Smooth muscle cell (in vitro differentiated cells): ENCODE measurements at regions not wholly inside any gene's neighbourhood (a gene's known extent, or its start where the extent isn't known, plus 50 kb on each side); places are given as distances from the start of the nearest gene placed in this dataset.

Experiments
- DNase-seq: peaks from one replicate; lab custom pipeline; 2025; ENCODE audit not compliant: unreplicated experiment; lab: John Stamatoyannopoulos, UW
- H2AFZ ChIP-seq: fragments of 200-600 bp; sonication (generic); 2 replicates; pipeline ENCODE4 v1.6.0; 2016; ENCODE audit warnings: antibody characterized with exemption, low read depth, mild to moderate bottlenecking
- H3F3A ChIP-seq: fragments of 200-600 bp; sonication (generic); 2 replicates; pipeline ENCODE4 v1.6.0; 2017; ENCODE audit warnings: antibody characterized with exemption, low read depth
- H3K27ac ChIP-seq: fragments of 200-600 bp; sonication (generic); 2 replicates; pipeline ENCODE4 v1.5.1; 2016; ENCODE audit warnings: low read depth, mild to moderate bottlenecking
- H3K27me3 ChIP-seq: fragments of 200-600 bp; sonication (generic); 2 replicates; pipeline ENCODE4 v1.6.1; 2016; ENCODE audit warnings: low read depth, mild to moderate bottlenecking
- H3K36me3 ChIP-seq: fragments of 200-600 bp; sonication (generic); 2 replicates; pipeline ENCODE4 v1.5.1; 2016; ENCODE audit warnings: low read depth
- H3K4me1 ChIP-seq: fragments of 200-600 bp; sonication (generic); 2 replicates; pipeline ENCODE4 v1.5.1; 2016; ENCODE audit warnings: low read depth
- H3K4me2 ChIP-seq: fragments of 200-600 bp; sonication (generic); 2 replicates; pipeline ENCODE4 v1.6.0; 2016; ENCODE audit warnings: mild to moderate bottlenecking
- H3K4me3 ChIP-seq: fragments of 200-600 bp; sonication (generic); 2 replicates; pipeline ENCODE4 v1.5.1; 2016; ENCODE audit warnings: mild to moderate bottlenecking
- H3K79me2 ChIP-seq: fragments of 200-600 bp; sonication (generic); 2 replicates; pipeline ENCODE4 v1.6.0; 2016; ENCODE audit warnings: low read depth, mild to moderate bottlenecking
- H3K9ac ChIP-seq: fragments of 200-600 bp; sonication (generic); 2 replicates; pipeline ENCODE4 v1.6.0; 2016; ENCODE audit warnings: low read depth
- H3K9me3 ChIP-seq: fragments of 200-600 bp; sonication (generic); replicated peaks from 2 replicates; pipeline ENCODE4 v1.5.1; 2016; ENCODE audit warnings: low read depth
- H4K20me1 ChIP-seq: fragments of 200-600 bp; sonication (generic); 2 replicates; pipeline ENCODE4 v1.6.0; 2016; ENCODE audit warnings: low read depth
- WGBS: methylation state at CpG from one replicate; pipeline ENCODE4 v1.1.7; 2016; ENCODE audit warnings: low lambda C conversion rate; 5-methylcytosine and 5-hydroxymethylcytosine counted together
- TF ChIP-seq, protein P1 (sequence below): fragments of 200-600 bp; sonication (generic); IDR thresholded peaks from 2 replicates; pipeline ENCODE4 v1.5.1; 2017; ENCODE audit warnings: borderline replicate concordance, mild to moderate bottlenecking, antibody characterized with exemption; ENCODE audit not compliant: insufficient read depth, poor library complexity, severe bottlenecking

DNA sequence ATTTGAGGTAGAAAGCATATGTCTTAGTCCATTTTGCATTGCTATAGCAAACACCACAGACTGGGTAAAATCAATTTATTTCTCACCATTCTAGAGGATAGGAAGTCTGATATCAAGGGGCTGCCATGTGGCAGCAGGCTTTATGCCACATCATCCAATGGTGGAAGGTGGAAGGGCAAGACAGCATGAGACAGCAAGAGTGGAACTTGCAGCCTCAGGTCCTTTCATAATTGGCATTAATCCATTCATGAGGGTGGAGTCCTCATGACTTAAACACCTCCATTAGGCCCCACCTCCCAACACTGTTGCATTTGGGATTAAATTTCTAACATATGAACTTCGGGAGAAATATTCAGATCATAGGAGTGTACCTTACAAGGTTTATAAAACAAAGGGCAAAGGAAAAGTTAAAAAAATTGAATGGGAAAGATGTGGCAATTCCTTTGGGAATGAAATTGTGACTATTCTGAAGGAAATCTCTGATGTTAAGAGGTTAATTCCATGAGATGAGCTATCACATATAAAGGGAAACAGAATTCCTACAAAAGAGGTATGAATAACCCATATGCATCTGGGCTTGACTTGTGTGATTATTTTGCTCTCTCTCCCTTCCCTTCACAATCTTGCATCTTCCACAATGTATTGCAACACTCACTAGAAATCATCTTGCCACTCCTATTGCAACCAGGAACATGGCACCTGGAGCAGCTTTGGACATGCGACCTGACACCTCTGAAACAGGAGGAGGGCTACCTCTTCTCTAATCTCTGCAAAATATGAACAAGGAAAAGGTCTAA, 507.8 kb downstream of the EPHA4 start:
- no peaks in the 10 kb centered on the region for H4K20me1 ChIP-seq
- DNase-seq, result no peak
- H3K4me3 ChIP-seq, result no peak overlapping the region
- TF ChIP-seq, protein P1, sequence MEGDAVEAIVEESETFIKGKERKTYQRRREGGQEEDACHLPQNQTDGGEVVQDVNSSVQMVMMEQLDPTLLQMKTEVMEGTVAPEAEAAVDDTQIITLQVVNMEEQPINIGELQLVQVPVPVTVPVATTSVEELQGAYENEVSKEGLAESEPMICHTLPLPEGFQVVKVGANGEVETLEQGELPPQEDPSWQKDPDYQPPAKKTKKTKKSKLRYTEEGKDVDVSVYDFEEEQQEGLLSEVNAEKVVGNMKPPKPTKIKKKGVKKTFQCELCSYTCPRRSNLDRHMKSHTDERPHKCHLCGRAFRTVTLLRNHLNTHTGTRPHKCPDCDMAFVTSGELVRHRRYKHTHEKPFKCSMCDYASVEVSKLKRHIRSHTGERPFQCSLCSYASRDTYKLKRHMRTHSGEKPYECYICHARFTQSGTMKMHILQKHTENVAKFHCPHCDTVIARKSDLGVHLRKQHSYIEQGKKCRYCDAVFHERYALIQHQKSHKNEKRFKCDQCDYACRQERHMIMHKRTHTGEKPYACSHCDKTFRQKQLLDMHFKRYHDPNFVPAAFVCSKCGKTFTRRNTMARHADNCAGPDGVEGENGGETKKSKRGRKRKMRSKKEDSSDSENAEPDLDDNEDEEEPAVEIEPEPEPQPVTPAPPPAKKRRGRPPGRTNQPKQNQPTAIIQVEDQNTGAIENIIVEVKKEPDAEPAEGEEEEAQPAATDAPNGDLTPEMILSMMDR, result no peak
- no peaks in the 10 kb centered on the region for H3F3A ChIP-seq
- WGBS, result 92% methylated on average over 2 of the region's 2 CpGs
- no peak overlapping the region for H3K27ac ChIP-seq
- no peak overlapping the region for H2AFZ ChIP-seq
- no peaks in the 10 kb centered on the region for H3K27me3 ChIP-seq
- H3K36me3 ChIP-seq, result no peaks in the 10 kb centered on the region
- H3K4me1 ChIP-seq, result no peaks in the 10 kb centered on the region
- no peaks in the 10 kb centered on the region for H3K79me2 ChIP-seq
- no peaks in the 10 kb centered on the region for H3K9me3 ChIP-seq
- H3K9ac ChIP-seq, result no peak overlapping the region
- no peak overlapping the region for H3K4me2 ChIP-seq

DNA sequence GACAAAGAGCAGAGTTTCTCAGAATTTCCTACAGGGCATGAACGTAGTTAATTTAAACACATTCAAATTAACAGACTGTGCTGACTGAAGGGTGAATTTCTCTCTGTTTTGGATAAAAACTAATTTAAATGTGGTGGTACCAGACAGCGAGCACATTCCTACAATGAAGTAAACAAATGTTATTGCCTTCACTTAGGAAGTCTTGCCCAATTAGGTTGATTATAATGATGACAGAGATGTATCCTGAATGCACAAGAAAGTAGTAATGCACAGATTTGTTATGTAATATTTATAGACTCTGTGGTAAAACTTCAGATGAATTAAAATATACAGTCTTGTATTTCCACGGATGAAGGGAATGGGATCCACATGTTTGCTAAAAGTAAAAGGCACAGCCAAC, 507.2 kb downstream of the EPHA4 start:
- Histone ChIP-seq H3K9ac (no peak overlapping the region), H2AFZ (no peak overlapping the region), H3F3A (no peaks in the 10 kb centered on the region), H3K79me2 (no peaks in the 10 kb centered on the region), H3K27ac (no peak overlapping the region), H3K4me3 (no peak overlapping the region), H4K20me1 (no peaks in the 10 kb centered on the region), H3K36me3 (no peaks in the 10 kb centered on the region), H3K27me3 (no peaks in the 10 kb centered on the region), H3K4me1 (no peaks in the 10 kb centered on the region), H3K4me2 (no peak overlapping the region), H3K9me3 (no peaks in the 10 kb centered on the region)
- TF ChIP-seq, protein P1, result no peak
- 88% methylated on average over 3 of the region's 3 CpGs for WGBS
- DNase-seq, result no peak

DNA sequence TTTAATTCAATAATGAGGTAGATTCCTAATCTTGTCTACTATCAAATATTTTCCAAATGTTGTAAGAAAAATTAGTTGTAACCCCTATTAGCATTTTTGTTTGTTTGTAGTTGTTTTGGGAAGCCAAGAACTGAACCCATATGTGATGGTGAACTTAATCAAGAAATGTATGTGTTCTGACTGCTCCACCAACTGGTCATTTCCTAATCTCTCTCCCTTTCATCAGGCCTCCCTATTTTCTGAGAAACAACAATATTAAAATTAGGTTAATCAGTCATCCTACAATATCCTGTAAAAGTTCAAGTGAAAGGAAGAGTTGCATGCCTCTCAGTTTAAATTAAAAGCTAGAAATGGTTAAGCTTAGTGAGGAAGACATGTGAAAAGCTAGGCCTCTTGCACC, 504.0 kb downstream of the EPHA4 start:
- H3F3A ChIP-seq, result no peaks in the 10 kb centered on the region
- no peaks in the 10 kb centered on the region for H3K36me3 ChIP-seq
- H3K4me2 ChIP-seq, result no peak overlapping the region
- no peaks in the 10 kb centered on the region for H3K9me3 ChIP-seq
- H3K9ac ChIP-seq, result no peak overlapping the region
- H3K27me3 ChIP-seq, result no peaks in the 10 kb centered on the region
- no peak overlapping the region for H3K4me3 ChIP-seq
- H4K20me1 ChIP-seq, result no peaks in the 10 kb centered on the region
- TF ChIP-seq, protein P1, result no peak
- no peak for DNase-seq
- no peaks in the 10 kb centered on the region for H3K4me1 ChIP-seq
- no peak overlapping the region for H2AFZ ChIP-seq
- H3K27ac ChIP-seq, result no peak overlapping the region
- no peaks in the 10 kb centered on the region for H3K79me2 ChIP-seq

DNA sequence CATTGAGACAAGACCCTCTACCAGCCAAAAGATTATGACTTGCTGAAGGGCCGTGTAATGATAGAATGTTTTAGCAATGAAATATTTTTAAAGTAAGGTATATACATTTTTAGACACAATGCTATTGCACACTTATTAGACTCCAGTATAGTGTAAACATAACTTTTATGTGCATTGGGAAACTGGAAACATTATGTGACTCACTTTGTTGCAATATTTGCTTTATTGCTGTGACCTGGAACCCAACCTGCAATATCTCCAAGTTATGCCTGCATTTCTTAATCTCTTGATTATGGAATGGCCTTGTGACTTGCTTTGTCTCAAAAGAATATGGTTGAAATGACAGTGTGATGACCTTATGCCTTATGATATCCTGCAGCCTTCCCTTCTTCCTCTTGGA, 502.0 kb downstream of the EPHA4 start:
- Histone ChIP-seq H3F3A (no peaks in the 10 kb centered on the region), H3K9ac (no peak overlapping the region), H3K4me3 (no peak overlapping the region), H4K20me1 (no peaks in the 10 kb centered on the region), H3K79me2 (no peaks in the 10 kb centered on the region), H3K9me3 (no peaks in the 10 kb centered on the region), H3K27me3 (no peaks in the 10 kb centered on the region), H3K4me2 (no peak overlapping the region), H3K4me1 (no peaks in the 10 kb centered on the region), H3K27ac (no peak overlapping the region), H2AFZ (no peak overlapping the region), H3K36me3 (no peaks in the 10 kb centered on the region)
- 91% methylated on average over 1 of the region's 1 CpG for WGBS
- DNase-seq, result no peak
- TF ChIP-seq, protein P1, result no peak
